ENCODE measurements at regions not wholly inside any gene's neighbourhood (a gene's known extent, or its start where the extent isn't known, plus 50 kb on each side); places are given as distances from the start of the nearest gene placed in this dataset.

GRCh38 chr2:128590309-128591021, 271.8 kb upstream of the HS6ST1 start:
- TF ChIP-seq SP1 (IDR thresholded peaks at IDR 0.05) (no peak), EGR1 (IDR thresholded peaks at IDR 0.05; ENCODE audit: low read depth in 2 of 2) (no peak)
- TF ChIP-seq, protein P1, sequence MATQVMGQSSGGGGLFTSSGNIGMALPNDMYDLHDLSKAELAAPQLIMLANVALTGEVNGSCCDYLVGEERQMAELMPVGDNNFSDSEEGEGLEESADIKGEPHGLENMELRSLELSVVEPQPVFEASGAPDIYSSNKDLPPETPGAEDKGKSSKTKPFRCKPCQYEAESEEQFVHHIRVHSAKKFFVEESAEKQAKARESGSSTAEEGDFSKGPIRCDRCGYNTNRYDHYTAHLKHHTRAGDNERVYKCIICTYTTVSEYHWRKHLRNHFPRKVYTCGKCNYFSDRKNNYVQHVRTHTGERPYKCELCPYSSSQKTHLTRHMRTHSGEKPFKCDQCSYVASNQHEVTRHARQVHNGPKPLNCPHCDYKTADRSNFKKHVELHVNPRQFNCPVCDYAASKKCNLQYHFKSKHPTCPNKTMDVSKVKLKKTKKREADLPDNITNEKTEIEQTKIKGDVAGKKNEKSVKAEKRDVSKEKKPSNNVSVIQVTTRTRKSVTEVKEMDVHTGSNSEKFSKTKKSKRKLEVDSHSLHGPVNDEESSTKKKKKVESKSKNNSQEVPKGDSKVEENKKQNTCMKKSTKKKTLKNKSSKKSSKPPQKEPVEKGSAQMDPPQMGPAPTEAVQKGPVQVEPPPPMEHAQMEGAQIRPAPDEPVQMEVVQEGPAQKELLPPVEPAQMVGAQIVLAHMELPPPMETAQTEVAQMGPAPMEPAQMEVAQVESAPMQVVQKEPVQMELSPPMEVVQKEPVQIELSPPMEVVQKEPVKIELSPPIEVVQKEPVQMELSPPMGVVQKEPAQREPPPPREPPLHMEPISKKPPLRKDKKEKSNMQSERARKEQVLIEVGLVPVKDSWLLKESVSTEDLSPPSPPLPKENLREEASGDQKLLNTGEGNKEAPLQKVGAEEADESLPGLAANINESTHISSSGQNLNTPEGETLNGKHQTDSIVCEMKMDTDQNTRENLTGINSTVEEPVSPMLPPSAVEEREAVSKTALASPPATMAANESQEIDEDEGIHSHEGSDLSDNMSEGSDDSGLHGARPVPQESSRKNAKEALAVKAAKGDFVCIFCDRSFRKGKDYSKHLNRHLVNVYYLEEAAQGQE (IDR thresholded peaks at IDR 0.05), result no peak
- TF ChIP-seq, protein P2, sequence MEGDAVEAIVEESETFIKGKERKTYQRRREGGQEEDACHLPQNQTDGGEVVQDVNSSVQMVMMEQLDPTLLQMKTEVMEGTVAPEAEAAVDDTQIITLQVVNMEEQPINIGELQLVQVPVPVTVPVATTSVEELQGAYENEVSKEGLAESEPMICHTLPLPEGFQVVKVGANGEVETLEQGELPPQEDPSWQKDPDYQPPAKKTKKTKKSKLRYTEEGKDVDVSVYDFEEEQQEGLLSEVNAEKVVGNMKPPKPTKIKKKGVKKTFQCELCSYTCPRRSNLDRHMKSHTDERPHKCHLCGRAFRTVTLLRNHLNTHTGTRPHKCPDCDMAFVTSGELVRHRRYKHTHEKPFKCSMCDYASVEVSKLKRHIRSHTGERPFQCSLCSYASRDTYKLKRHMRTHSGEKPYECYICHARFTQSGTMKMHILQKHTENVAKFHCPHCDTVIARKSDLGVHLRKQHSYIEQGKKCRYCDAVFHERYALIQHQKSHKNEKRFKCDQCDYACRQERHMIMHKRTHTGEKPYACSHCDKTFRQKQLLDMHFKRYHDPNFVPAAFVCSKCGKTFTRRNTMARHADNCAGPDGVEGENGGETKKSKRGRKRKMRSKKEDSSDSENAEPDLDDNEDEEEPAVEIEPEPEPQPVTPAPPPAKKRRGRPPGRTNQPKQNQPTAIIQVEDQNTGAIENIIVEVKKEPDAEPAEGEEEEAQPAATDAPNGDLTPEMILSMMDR (IDR thresholded peaks at IDR 0.05; ENCODE audit: low read depth, low read length, missing input control), result no peak

Data from liver (tissue), 3 donors.